MCF 10A (cell line): ENCODE measurements at regions not wholly inside any gene's neighbourhood (a gene's known extent, or its start where the extent isn't known, plus 50 kb on each side); places are given as distances from the start of the nearest gene placed in this dataset.

Experiments
- BruUV-seq: library from RNA; stranded (reverse); fragments of 400-500 nt; replicated peaks from 2 replicates; lab custom pipeline; 2021; lab: Mats Ljungman, UMichigan
- CTCF ChIA-PET: fragments of 300-600 bp; sonication (Branson Sonifier 250); formaldehyde crosslinking; extraction: SDS; loops from one replicate; lab custom pipeline; 2021; ENCODE audit warnings: antibody characterized with exemption, inconsistent platforms; lab: Yijun Ruan, JAX
- POLR2A ChIA-PET: fragments of 300-600, 350-650 bp; sonication (Branson Sonifier 250); formaldehyde crosslinking; extraction: SDS; loops from one replicate; lab custom pipeline; 2020; ENCODE audit warnings: antibody characterized with exemption, inconsistent platforms; lab: Yijun Ruan, JAX
- DNase-seq: peaks from one replicate; pipeline ENCODE4 v3.0.0-alpha.2; 2018; ENCODE audit not compliant: unreplicated experiment
- H3K27ac Mint-ChIP-seq: one replicate; pipeline ENCODE4 v1.8.0; 2022; ENCODE audit warnings: mild to moderate bottlenecking, low read depth, mixed read lengths; ENCODE audit not compliant: unreplicated experiment
- H3K27me3 Mint-ChIP-seq: one replicate; pipeline ENCODE4 v1.8.0; 2022; ENCODE audit warnings: mixed read lengths; ENCODE audit not compliant: insufficient read depth, unreplicated experiment
- H3K36me3 Mint-ChIP-seq: one replicate; pipeline ENCODE4 v1.8.0; 2022; ENCODE audit warnings: mild to moderate bottlenecking, moderate library complexity, mixed read lengths; ENCODE audit not compliant: insufficient read depth, unreplicated experiment
- H3K4me1 Mint-ChIP-seq: one replicate; pipeline ENCODE4 v1.8.0; 2022; ENCODE audit warnings: mixed read lengths; ENCODE audit not compliant: insufficient read depth, unreplicated experiment
- H3K4me3 Mint-ChIP-seq: one replicate; pipeline ENCODE4 v1.8.0; 2022; ENCODE audit warnings: mild to moderate bottlenecking, moderate library complexity, mixed read lengths; ENCODE audit not compliant: unreplicated experiment
- H3K9me3 Mint-ChIP-seq: one replicate; pipeline ENCODE4 v1.8.0; 2022; ENCODE audit warnings: mixed read lengths; ENCODE audit not compliant: unreplicated experiment
- CTCF ChIP-seq: fragments of 200-600 bp; IDR thresholded peaks from one replicate; pipeline ENCODE4 v1.8.0; 2022; ENCODE audit warnings: antibody characterized with exemption, mild to moderate bottlenecking; ENCODE audit not compliant: unreplicated experiment
- intact Hi-C: fragments of 100-400 bp; cut with micrococcal nuclease; formaldehyde crosslinking; loops from 2 replicates; pipeline ENCODE4 v1.14.1; 2022

GRCh38 chr1:66438062-66438461 lies 95.9 kb upstream of the SGIP1 start:
- no peak for TF ChIP-seq CTCF
- ChIA-PET CTCF (interaction anchor here (0.6 to 7.0 kb wide), 16 partner anchors 8 to 479 kb away, joined by 3 to 74 read pairs (median 14); no protein-coding TSS in a partner anchor), POLR2A (interaction anchor here (0.7 to 3.4 kb wide), 5 partner anchors 8 to 177 kb away, joined by 3 to 43 read pairs (median 19); no protein-coding TSS in a partner anchor)
- no TSS peak for BruUV-seq
- intact Hi-C loops: no loop called here
- no peak for DNase-seq
- H3K9me3 Mint-ChIP-seq: no peaks in the 10 kb centered on the region
- peaks cover 27% of the 10 kb centered on the region for H3K4me1 Mint-ChIP-seq
- H3K27ac Mint-ChIP-seq: peak overlapping the region; percentile 35
- H3K27me3 Mint-ChIP-seq: no peaks in the 10 kb centered on the region
- no peaks in the 10 kb centered on the region for H3K36me3 Mint-ChIP-seq
- H3K4me3 Mint-ChIP-seq: no peak overlapping the region

DNA sequence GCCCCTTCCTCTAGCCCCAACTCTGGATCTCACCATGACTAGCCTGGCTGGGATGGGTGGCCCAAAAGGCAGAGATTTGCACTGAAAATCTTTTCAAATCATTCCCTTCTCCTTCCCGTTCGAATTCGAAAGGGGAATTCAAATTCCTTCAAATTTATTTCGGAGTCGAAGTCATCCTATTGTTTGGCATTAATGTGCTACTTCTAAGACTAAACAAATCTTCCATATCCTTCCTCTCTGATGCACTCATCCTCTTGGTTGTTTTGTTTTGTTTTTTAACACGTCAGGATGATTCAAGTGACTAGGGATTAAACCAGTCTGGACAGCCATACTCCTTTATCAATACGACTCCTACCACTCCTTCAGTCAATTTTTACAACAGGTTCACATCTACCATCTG lies 95.5 kb upstream of the SGIP1 start:
- Mint-ChIP-seq H3K27me3 (no peaks in the 10 kb centered on the region), H3K27ac (peak overlapping the region; percentile 35), H3K36me3 (no peaks in the 10 kb centered on the region), H3K9me3 (no peaks in the 10 kb centered on the region), H3K4me3 (no peak overlapping the region), H3K4me1 (peaks cover 27% of the 10 kb centered on the region)
- POLR2A ChIA-PET: interaction anchor here (0.7 to 3.4 kb wide), 4 partner anchors 7 to 177 kb away, joined by 3 to 43 read pairs (median 20); no protein-coding TSS in a partner anchor
- CTCF ChIA-PET: interaction anchor here (0.6 to 3.7 kb wide), 4 partner anchors 43 to 479 kb away, joined by 3 to 53 read pairs (median 22); no protein-coding TSS in a partner anchor
- no TSS peak for BruUV-seq
- no peak for DNase-seq
- TF ChIP-seq CTCF: no peak
- intact Hi-C loops: no loop called here

GRCh38 chr1:66439031-66439740 lies 94.8 kb upstream of the SGIP1 start:
- ChIA-PET CTCF (interaction anchor here (0.9 to 1.2 kb wide), 3 partner anchors 187 to 197 kb away, joined by 3 to 4 read pairs (median 4); no protein-coding TSS in a partner anchor), POLR2A (interaction anchor here (0.5 to 1.2 kb wide), 3 partner anchors 122 to 159 kb away, joined by 3 read pairs; no protein-coding TSS in a partner anchor)
- intact Hi-C loops: no loop called here
- Mint-ChIP-seq H3K9me3 (no peaks in the 10 kb centered on the region), H3K4me1 (peaks cover 27% of the 10 kb centered on the region), H3K27me3 (no peaks in the 10 kb centered on the region), H3K36me3 (no peaks in the 10 kb centered on the region), H3K27ac (peak overlapping the region; percentile 35), H3K4me3 (no peak overlapping the region)
- BruUV-seq: no TSS peak
- DNase-seq: no peak
- TF ChIP-seq CTCF: no peak

DNA sequence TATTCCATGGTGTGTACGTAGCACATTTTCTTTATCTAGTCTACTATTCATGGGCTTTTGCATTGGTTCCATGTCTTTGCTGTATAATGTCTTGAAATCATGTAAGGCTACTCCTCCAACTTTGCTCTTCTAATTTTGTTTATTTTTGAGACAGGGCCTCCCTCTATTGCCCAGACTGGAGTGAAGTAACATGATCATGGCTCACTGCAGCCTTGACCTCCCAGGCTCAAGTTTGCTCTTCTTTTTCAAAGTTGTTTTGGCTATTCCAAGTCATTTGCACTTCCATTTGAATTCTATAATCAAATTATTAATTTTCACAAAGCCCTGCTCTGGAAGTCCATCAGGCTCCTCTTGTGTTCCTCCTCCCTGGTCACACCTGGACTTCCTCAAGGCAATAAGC lies 90.2 kb upstream of the SGIP1 start:
- POLR2A ChIA-PET: interaction anchor here (0.6 to 0.9 kb wide), 2 partner anchors 112 to 190 kb away, joined by 3 to 5 read pairs; no protein-coding TSS in a partner anchor
- no peaks in the 10 kb centered on the region for H3K9me3 Mint-ChIP-seq
- CTCF ChIA-PET: interaction anchor here (1.0 to 13.6 kb wide), 6 partner anchors 9 to 282 kb away, joined by 3 to 687 read pairs (median 5); no protein-coding TSS in a partner anchor
- peaks cover 11% of the 10 kb centered on the region for H3K4me1 Mint-ChIP-seq
- no peak overlapping the region for H3K27ac Mint-ChIP-seq
- no TSS peak for BruUV-seq
- intact Hi-C loops: no loop called here
- H3K36me3 Mint-ChIP-seq: no peaks in the 10 kb centered on the region
- no peak for DNase-seq
- TF ChIP-seq CTCF: no peak
- no peaks in the 10 kb centered on the region for H3K27me3 Mint-ChIP-seq
- H3K4me3 Mint-ChIP-seq: no peak overlapping the region
